IPS-NIHi7 (cell line): ENCODE measurements at regions not wholly inside any gene's neighbourhood (a gene's known extent, or its start where the extent isn't known, plus 50 kb on each side); places are given as distances from the start of the nearest gene placed in this dataset.
A peak's percentile ranks its signal among the peaks of the same experiment; 100 is the strongest.

Experiments
- DNase-seq: peaks from one replicate; pipeline ENCODE4 v3.0.0; 2012; ENCODE audit warnings: mixed read lengths; ENCODE audit errors: extremely low spot score

- DNase-seq = no peak
Observed at GRCh38 chr1:225707824-225708223, 54.9 kb upstream of the ENAH start.

- DNase-seq = no peak
Observed at GRCh38 chr1:225709101-225709500, 56.2 kb upstream of the ENAH start.

GRCh38 chr1:225710804-225711203 is 57.9 kb upstream of the ENAH start:
- peak; percentile 62 for DNase-seq

GRCh38 chr1:225711236-225711937 is 58.5 kb upstream of the ENAH start:
- peak; percentile 38 for DNase-seq

GRCh38 chr1:225712391-225712790 is 59.5 kb upstream of the ENAH start:
- DNase-seq = no peak

GRCh38 chr1:225713281-225713680 is 60.4 kb upstream of the ENAH start:
- no peak for DNase-seq

- DNase-seq = no peak
Observed at GRCh38 chr1:225720937-225721336, 56.7 kb upstream of the SRP9 start.

- DNase-seq = no peak
Observed at GRCh38 chr1:225724251-225724650, 53.4 kb upstream of the SRP9 start.
